Spinal cord (tissue), 9 donors: ENCODE measurements at regions not wholly inside any gene's neighbourhood (a gene's known extent, or its start where the extent isn't known, plus 50 kb on each side); places are given as distances from the start of the nearest gene placed in this dataset.

Experiments
- DNase-seq, 6 donors: peaks; one replicate each; pipeline versions ENCODE4 v3.0.0 to v3.0.0-alpha.2; 2013 to 2015; ENCODE audit warnings: low spot score in 6 of 6, low read depth in 4 of 6
- H3K27ac ChIP-seq: one replicate; pipeline ENCODE4 v1.5.1; 2013; ENCODE audit warnings: low read depth, low read length, control low read depth
- H3K27me3 ChIP-seq: one replicate; pipeline ENCODE4 v1.6.1; 2013; ENCODE audit warnings: low read length; ENCODE audit not compliant: control insufficient read depth, insufficient read depth
- H3K36me3 ChIP-seq: one replicate; pipeline ENCODE4 v1.6.1; 2013; ENCODE audit warnings: low read length; ENCODE audit not compliant: control insufficient read depth, insufficient read depth
- H3K4me1 ChIP-seq: one replicate; pipeline ENCODE4 v1.6.1; 2013; ENCODE audit warnings: low read length; ENCODE audit not compliant: control insufficient read depth, insufficient read depth
- H3K4me3 ChIP-seq: one replicate; pipeline ENCODE4 v1.5.1; 2013; ENCODE audit warnings: low read depth, low read length, control low read depth
- H3K9me3 ChIP-seq: one replicate; pipeline ENCODE4 v1.6.1; 2013; ENCODE audit warnings: low read length; ENCODE audit not compliant: control insufficient read depth, insufficient read depth
- WGBS: methylation state at CpG from one replicate; pipeline ENCODE4 v1.1.5; 2013; ENCODE audit warnings: missing lambda C conversion rate; ENCODE audit not compliant: insufficient coverage; 5-methylcytosine and 5-hydroxymethylcytosine counted together
- donor health status: healthy.

- 60% methylated on average over 3 of the region's 4 CpGs for WGBS
- Histone ChIP-seq H3K27me3 (no peaks in the 10 kb centered on the region), H3K9me3 (no peaks in the 10 kb centered on the region), H3K27ac (no peak overlapping the region), H3K4me1 (no peaks in the 10 kb centered on the region), H3K4me3 (no peak overlapping the region), H3K36me3 (no peaks in the 10 kb centered on the region)
- DNase-seq: no peak
Measured at GRCh38 chr21:31609081-31609480, 50.4 kb upstream of the SOD1 start.

- Histone ChIP-seq H3K9me3 (no peaks in the 10 kb centered on the region), H3K36me3 (no peaks in the 10 kb centered on the region), H3K4me1 (no peaks in the 10 kb centered on the region), H3K27ac (no peak overlapping the region), H3K27me3 (no peaks in the 10 kb centered on the region), H3K4me3 (no peak overlapping the region)
- DNase-seq: no peak
- 95% methylated on average over 3 of the region's 4 CpGs for WGBS
Measured at GRCh38 chr21:31607791-31608190, 51.7 kb upstream of the SOD1 start.

GRCh38 chr21:31606081-31606874 lies 53.2 kb upstream of the SOD1 start:
- H3K36me3 ChIP-seq: no peaks in the 10 kb centered on the region
- 96% methylated on average over 9 of the region's 11 CpGs for WGBS
- no peaks in the 10 kb centered on the region for H3K9me3 ChIP-seq
- no peak overlapping the region for H3K27ac ChIP-seq
- DNase-seq: no peak
- no peak overlapping the region for H3K4me3 ChIP-seq
- H3K27me3 ChIP-seq: no peaks in the 10 kb centered on the region
- no peaks in the 10 kb centered on the region for H3K4me1 ChIP-seq

- H3K36me3 ChIP-seq: no peaks in the 10 kb centered on the region
- H3K9me3 ChIP-seq: no peaks in the 10 kb centered on the region
- DNase-seq: peak in 5 of 6 donors; percentile 65 to 93 (median 75)
- WGBS: 68% methylated on average over 3 of the region's 11 CpGs
- H3K4me1 ChIP-seq: no peaks in the 10 kb centered on the region
- no peaks in the 10 kb centered on the region for H3K27me3 ChIP-seq
- H3K27ac ChIP-seq: no peak overlapping the region
- no peak overlapping the region for H3K4me3 ChIP-seq
Measured at GRCh38 chr21:31604591-31605190, 54.8 kb upstream of the SOD1 start.

- no peaks in the 10 kb centered on the region for H3K4me1 ChIP-seq
- no peaks in the 10 kb centered on the region for H3K27me3 ChIP-seq
- no peak for DNase-seq
- H3K9me3 ChIP-seq: peaks cover 6% of the 10 kb centered on the region
- H3K36me3 ChIP-seq: no peaks in the 10 kb centered on the region
- no peak overlapping the region for H3K4me3 ChIP-seq
- H3K27ac ChIP-seq: no peak overlapping the region
- 90% methylated on average over 5 of the region's 5 CpGs for WGBS
Measured at GRCh38 chr21:31599563-31599962, 59.9 kb upstream of the SOD1 start.

- WGBS: 33% methylated on average over 2 of the region's 3 CpGs
- no peak overlapping the region for H3K4me3 ChIP-seq
- H3K36me3 ChIP-seq: no peaks in the 10 kb centered on the region
- peaks cover 6% of the 10 kb centered on the region for H3K9me3 ChIP-seq
- DNase-seq: no peak
- no peaks in the 10 kb centered on the region for H3K4me1 ChIP-seq
- no peak overlapping the region for H3K27ac ChIP-seq
- H3K27me3 ChIP-seq: no peaks in the 10 kb centered on the region
Measured at GRCh38 chr21:31599013-31599412, 60.5 kb upstream of the SOD1 start.

- no peak overlapping the region for H3K27ac ChIP-seq
- peaks cover 6% of the 10 kb centered on the region for H3K9me3 ChIP-seq
- no peak for DNase-seq
- peaks cover 6% of the 10 kb centered on the region for H3K4me1 ChIP-seq
- H3K27me3 ChIP-seq: no peaks in the 10 kb centered on the region
- 90% methylated on average over 13 of the region's 14 CpGs for WGBS
- H3K4me3 ChIP-seq: no peak overlapping the region
- no peaks in the 10 kb centered on the region for H3K36me3 ChIP-seq
Measured at GRCh38 chr21:31597683-31598082, 61.8 kb upstream of the SOD1 start.

- no peaks in the 10 kb centered on the region for H3K27me3 ChIP-seq
- peaks cover 9% of the 10 kb centered on the region for H3K4me1 ChIP-seq
- peaks cover 6% of the 10 kb centered on the region for H3K9me3 ChIP-seq
- 92% methylated on average over 8 of the region's 8 CpGs for WGBS
- no peaks in the 10 kb centered on the region for H3K36me3 ChIP-seq
- no peak overlapping the region for H3K4me3 ChIP-seq
- H3K27ac ChIP-seq: no peak overlapping the region
- DNase-seq: no peak
Measured at GRCh38 chr21:31596055-31596454, 63.4 kb upstream of the SOD1 start.

- no peak overlapping the region for H3K4me3 ChIP-seq
- no peak overlapping the region for H3K27ac ChIP-seq
- WGBS: 89% methylated on average over 5 of the region's 6 CpGs
- no peaks in the 10 kb centered on the region for H3K36me3 ChIP-seq
- no peak for DNase-seq
- H3K4me1 ChIP-seq: peaks cover 9% of the 10 kb centered on the region
- peaks cover 6% of the 10 kb centered on the region for H3K9me3 ChIP-seq
- H3K27me3 ChIP-seq: no peaks in the 10 kb centered on the region
Measured at GRCh38 chr21:31594726-31595125, 64.8 kb upstream of the SOD1 start.

- WGBS: no CpG with 5 or more reads among the region's 3 CpGs
- Histone ChIP-seq H3K27me3 (no peaks in the 10 kb centered on the region), H3K4me3 (no peak overlapping the region), H3K9me3 (peaks cover 6% of the 10 kb centered on the region), H3K4me1 (peaks cover 9% of the 10 kb centered on the region), H3K36me3 (no peaks in the 10 kb centered on the region), H3K27ac (no peak overlapping the region)
- DNase-seq: no peak
Measured at GRCh38 chr21:31594279-31594678, 65.2 kb upstream of the SOD1 start.
